ENCODE measurements at regions not wholly inside any gene's neighbourhood (a gene's known extent, or its start where the extent isn't known, plus 50 kb on each side); places are given as distances from the start of the nearest gene placed in this dataset.

GRCh38 chr6:139475241-139475640 is 100.8 kb upstream of the CITED2 start:
- DNase-seq (ENCODE audit: low read depth) = no peak
- TF ChIP-seq, protein P1, sequence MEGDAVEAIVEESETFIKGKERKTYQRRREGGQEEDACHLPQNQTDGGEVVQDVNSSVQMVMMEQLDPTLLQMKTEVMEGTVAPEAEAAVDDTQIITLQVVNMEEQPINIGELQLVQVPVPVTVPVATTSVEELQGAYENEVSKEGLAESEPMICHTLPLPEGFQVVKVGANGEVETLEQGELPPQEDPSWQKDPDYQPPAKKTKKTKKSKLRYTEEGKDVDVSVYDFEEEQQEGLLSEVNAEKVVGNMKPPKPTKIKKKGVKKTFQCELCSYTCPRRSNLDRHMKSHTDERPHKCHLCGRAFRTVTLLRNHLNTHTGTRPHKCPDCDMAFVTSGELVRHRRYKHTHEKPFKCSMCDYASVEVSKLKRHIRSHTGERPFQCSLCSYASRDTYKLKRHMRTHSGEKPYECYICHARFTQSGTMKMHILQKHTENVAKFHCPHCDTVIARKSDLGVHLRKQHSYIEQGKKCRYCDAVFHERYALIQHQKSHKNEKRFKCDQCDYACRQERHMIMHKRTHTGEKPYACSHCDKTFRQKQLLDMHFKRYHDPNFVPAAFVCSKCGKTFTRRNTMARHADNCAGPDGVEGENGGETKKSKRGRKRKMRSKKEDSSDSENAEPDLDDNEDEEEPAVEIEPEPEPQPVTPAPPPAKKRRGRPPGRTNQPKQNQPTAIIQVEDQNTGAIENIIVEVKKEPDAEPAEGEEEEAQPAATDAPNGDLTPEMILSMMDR (IDR thresholded peaks at IDR 0.05; ENCODE audit: insufficient read depth, low read length) = no peak
- no peak overlapping the region for H3K4me3 ChIP-seq (ENCODE audit: low read depth, low read length)

GRCh38 chr6:139474145-139475108 is 100.0 kb upstream of the CITED2 start:
- peak overlapping the region; percentile 43 for H3K4me3 ChIP-seq (ENCODE audit: low read depth, low read length)
- DNase-seq (ENCODE audit: low read depth) = peak; percentile 52
- TF ChIP-seq, protein P1 (IDR thresholded peaks at IDR 0.05; ENCODE audit: insufficient read depth, low read length) = no peak

GRCh38 chr6:139473731-139474130 is 99.3 kb upstream of the CITED2 start:
- no peak for DNase-seq (ENCODE audit: low read depth)
- TF ChIP-seq, protein P1 (IDR thresholded peaks at IDR 0.05; ENCODE audit: insufficient read depth, low read length) = no peak
- H3K4me3 ChIP-seq (ENCODE audit: low read depth, low read length) = no peak overlapping the region

GRCh38 chr6:139473231-139473701 is 98.8 kb upstream of the CITED2 start:
- H3K4me3 ChIP-seq (ENCODE audit: low read depth, low read length) = no peak overlapping the region
- peak; percentile 82 for DNase-seq (ENCODE audit: low read depth)
- TF ChIP-seq, protein P1 (IDR thresholded peaks at IDR 0.05; ENCODE audit: insufficient read depth, low read length) = no peak

GRCh38 chr6:139472351-139473015 is 98.0 kb upstream of the CITED2 start:
- DNase-seq (ENCODE audit: low read depth) = peak; percentile 86
- H3K4me3 ChIP-seq (ENCODE audit: low read depth, low read length) = no peak overlapping the region
- TF ChIP-seq, protein P1 (IDR thresholded peaks at IDR 0.05; ENCODE audit: insufficient read depth, low read length) = no peak

DNA sequence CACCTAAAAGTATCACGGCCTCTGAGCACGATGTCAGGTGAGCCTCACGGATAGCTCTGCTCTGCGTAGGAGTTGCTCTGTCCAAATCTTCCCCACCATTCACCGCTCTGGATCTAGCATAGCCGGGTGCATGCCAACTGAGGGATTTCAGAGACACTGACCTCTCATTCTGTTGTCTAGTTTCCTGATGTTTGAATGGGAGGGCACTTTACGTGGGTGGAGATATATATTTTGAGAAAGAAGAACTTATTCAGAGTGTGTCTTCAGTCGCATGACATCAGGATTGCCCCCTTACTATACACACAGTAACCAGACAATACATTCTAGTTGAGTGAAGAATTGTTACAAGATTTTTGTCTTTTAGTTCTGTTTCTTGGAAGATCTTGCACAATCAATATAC is 96.5 kb upstream of the CITED2 start:
- TF ChIP-seq, protein P1 (IDR thresholded peaks at IDR 0.05; ENCODE audit: insufficient read depth, low read length) = no peak
- no peak for DNase-seq (ENCODE audit: low read depth)
- H3K4me3 ChIP-seq (ENCODE audit: low read depth, low read length) = no peak overlapping the region
